Left ventricle myocardium superior (tissue), 1 donor: ENCODE measurements at regions not wholly inside any gene's neighbourhood (a gene's known extent, or its start where the extent isn't known, plus 50 kb on each side); places are given as distances from the start of the nearest gene placed in this dataset.

ENCODE experiments used
- ATAC-seq: fragments of 200-7000 bp; cut with Tn5 transposase; one replicate; pipeline ENCODE4 v1.9.1; 2020; ENCODE audit warnings: mild to moderate bottlenecking, moderate library complexity
- DNase-seq: peaks from one replicate; pipeline ENCODE4 v3.0.0-alpha.2; 2020
- intact Hi-C: fragments of 100-400 bp; cut with micrococcal nuclease; formaldehyde crosslinking; loops from one replicate; pipeline ENCODE4 v1.11.0; 2022
- donor health status: DM: no; HTN: yes; CAD: no; lungs with severe emphysema.

GRCh38 chr12:66899588-66899987 lies 220.7 kb upstream of the GRIP1 start:
- intact Hi-C loops = no loop called here
- DNase-seq (no peak), ATAC-seq (no peak)

- no peak for ATAC-seq
- DNase-seq = no peak
- intact Hi-C loops = no loop called here
These were observed 221.7 kb upstream of the GRIP1 start for GRCh38 chr12:66900616-66901015.

- ATAC-seq (no peak), DNase-seq (no peak)
- intact Hi-C loops = no loop called here
These were observed 222.5 kb upstream of the GRIP1 start for GRCh38 chr12:66901138-66901932.

GRCh38 chr12:66902020-66902419 lies 223.1 kb upstream of the GRIP1 start:
- DNase-seq (no peak), ATAC-seq (no peak)
- intact Hi-C loops = no loop called here

- no peak for DNase-seq
- intact Hi-C loops = no loop called here
- ATAC-seq = no peak
These were observed 225.0 kb upstream of the GRIP1 start for GRCh38 chr12:66903782-66904396.

GRCh38 chr12:66905201-66905600 lies 226.3 kb upstream of the GRIP1 start:
- ATAC-seq (no peak), DNase-seq (no peak)
- intact Hi-C loops = no loop called here

GRCh38 chr12:66910366-66910974 lies 231.6 kb upstream of the GRIP1 start:
- DNase-seq (no peak), ATAC-seq (no peak)
- intact Hi-C loops = no loop called here

GRCh38 chr12:66915306-66915904 lies 236.5 kb upstream of the GRIP1 start:
- intact Hi-C loops = no loop called here
- DNase-seq (no peak), ATAC-seq (peak; percentile 17)

- intact Hi-C loops = no loop called here
- ATAC-seq (no peak), DNase-seq (no peak)
These were observed 237.3 kb upstream of the GRIP1 start for GRCh38 chr12:66916189-66916588.

- no peak for ATAC-seq
- intact Hi-C loops = no loop called here
- no peak for DNase-seq
These were observed 240.6 kb upstream of the GRIP1 start for GRCh38 chr12:66919466-66919865.

GRCh38 chr12:66920205-66920604 lies 241.3 kb upstream of the GRIP1 start:
- intact Hi-C loops = no loop called here
- ATAC-seq (no peak), DNase-seq (no peak)

- intact Hi-C loops = no loop called here
- ATAC-seq = no peak
These were observed 242.3 kb upstream of the GRIP1 start for GRCh38 chr12:66921151-66921550.

GRCh38 chr12:66925083-66925482 lies 246.2 kb upstream of the GRIP1 start:
- DNase-seq (no peak), ATAC-seq (no peak)
- intact Hi-C loops = no loop called here

More at GRCh38 chr12:66921151-66921550, 242.3 kb upstream of the GRIP1 start:
- no peak for DNase-seq

- ATAC-seq (no peak), DNase-seq (no peak)
- intact Hi-C loops = no loop called here
These were observed 250.2 kb upstream of the GRIP1 start for GRCh38 chr12:66929121-66929520.

- intact Hi-C loops = no loop called here
- ATAC-seq (no peak), DNase-seq (no peak)
These were observed 252.2 kb upstream of the GRIP1 start for GRCh38 chr12:66931091-66931490.

- DNase-seq = no peak
- intact Hi-C loops = no loop called here
- no peak for ATAC-seq
These were observed 253.2 kb upstream of the GRIP1 start for GRCh38 chr12:66932126-66932525.

- intact Hi-C loops = no loop called here
- DNase-seq = no peak
These were observed 255.6 kb upstream of the GRIP1 start for GRCh38 chr12:66934302-66935062.

GRCh38 chr12:66941150-66941549 lies 262.3 kb upstream of the GRIP1 start:
- intact Hi-C loops = no loop called here
- DNase-seq (no peak), ATAC-seq (no peak)

More at GRCh38 chr12:66934302-66935062, 255.6 kb upstream of the GRIP1 start:
- ATAC-seq = no peak

GRCh38 chr12:66942741-66943465 lies 264.0 kb upstream of the GRIP1 start:
- intact Hi-C loops = no loop called here
- ATAC-seq (no peak), DNase-seq (no peak)
